Right atrium auricular region (tissue), 2 donors: ENCODE measurements at regions not wholly inside any gene's neighbourhood (a gene's known extent, or its start where the extent isn't known, plus 50 kb on each side); places are given as distances from the start of the nearest gene placed in this dataset.
"Not testable (repeated sequence)": the region's sequence is repeated elsewhere in the genome, so short reads cannot be mapped to it uniquely, and the experiment has no call there.

ENCODE experiments used
- DNase-seq: peaks from one replicate; pipeline ENCODE4 v3.0.0-alpha.2; 2019; ENCODE audit warnings: low spot score
- H3K27ac ChIP-seq, 2 donors: fragments of 200-600 bp; sonication (generic); 1 replicate in 1 of 2; 2 replicates in 1 of 2; pipeline ENCODE4 v1.5.1; 2016 to 2019
- H3K27me3 ChIP-seq, 2 donors: fragments of 200-600 bp; sonication (generic); one replicate each; pipeline versions ENCODE4 v1.5.1 to v1.6.0; 2017 to 2019
- H3K36me3 ChIP-seq: fragments of 200-600 bp; sonication (generic); one replicate; pipeline ENCODE4 v1.5.1; 2016
- H3K4me1 ChIP-seq, 2 donors: fragments of 200-600 bp; sonication (generic); one replicate each; pipeline versions ENCODE4 v1.5.1 to v1.6.0; 2017 to 2019
- H3K4me3 ChIP-seq, 2 donors: fragments of 200-600 bp; sonication (generic); 1 replicate in 1 of 2; 2 replicates in 1 of 2; pipeline ENCODE4 v1.5.1; 2017 to 2019; ENCODE audit warnings: mild to moderate bottlenecking in 1 of 2, moderate library complexity in 1 of 2
- H3K9me3 ChIP-seq, 2 donors: fragments of 200-600 bp; sonication (generic); one replicate each; pipeline ENCODE4 v1.5.1; 2019
- CTCF ChIP-seq, 2 donors: fragments of 200-600 bp; sonication (generic); IDR thresholded peaks; one replicate each; pipeline ENCODE4 v1.5.1; 2019; ENCODE audit warnings: antibody characterized with exemption in 2 of 2

DNA sequence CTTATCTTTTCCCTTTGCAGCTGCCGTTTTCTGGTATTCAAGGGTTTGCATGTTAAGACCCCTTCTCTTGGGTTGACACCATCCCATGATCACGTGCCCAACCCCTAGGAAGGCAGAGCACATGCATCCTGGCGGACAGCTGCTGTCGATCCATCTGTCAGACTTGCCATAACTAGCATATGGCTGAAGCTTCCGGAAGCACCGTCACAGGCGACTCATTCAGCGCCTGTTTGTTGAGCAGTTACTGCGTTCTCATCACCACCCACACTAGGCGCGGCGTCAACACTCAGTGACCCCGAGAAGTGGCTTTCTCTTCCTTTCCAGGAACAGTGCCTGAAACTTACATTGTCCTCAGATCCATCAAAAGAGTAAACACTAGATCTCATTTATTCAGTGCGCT lies 93.6 kb downstream of the SOX1 start:
- Histone ChIP-seq H3K36me3 (no peaks in the 10 kb centered on the region), H3K27ac (no peak overlapping the region), H3K4me3 (no peak overlapping the region), H3K9me3 (peaks cover 0 to 12% of the 10 kb centered on the region in 2 donors), H3K4me1 (no peaks in the 10 kb centered on the region), H3K27me3 (no peaks in the 10 kb centered on the region)
- TF ChIP-seq CTCF (IDR thresholded peaks at IDR 0.05) = no peak
- DNase-seq = no peak

DNA sequence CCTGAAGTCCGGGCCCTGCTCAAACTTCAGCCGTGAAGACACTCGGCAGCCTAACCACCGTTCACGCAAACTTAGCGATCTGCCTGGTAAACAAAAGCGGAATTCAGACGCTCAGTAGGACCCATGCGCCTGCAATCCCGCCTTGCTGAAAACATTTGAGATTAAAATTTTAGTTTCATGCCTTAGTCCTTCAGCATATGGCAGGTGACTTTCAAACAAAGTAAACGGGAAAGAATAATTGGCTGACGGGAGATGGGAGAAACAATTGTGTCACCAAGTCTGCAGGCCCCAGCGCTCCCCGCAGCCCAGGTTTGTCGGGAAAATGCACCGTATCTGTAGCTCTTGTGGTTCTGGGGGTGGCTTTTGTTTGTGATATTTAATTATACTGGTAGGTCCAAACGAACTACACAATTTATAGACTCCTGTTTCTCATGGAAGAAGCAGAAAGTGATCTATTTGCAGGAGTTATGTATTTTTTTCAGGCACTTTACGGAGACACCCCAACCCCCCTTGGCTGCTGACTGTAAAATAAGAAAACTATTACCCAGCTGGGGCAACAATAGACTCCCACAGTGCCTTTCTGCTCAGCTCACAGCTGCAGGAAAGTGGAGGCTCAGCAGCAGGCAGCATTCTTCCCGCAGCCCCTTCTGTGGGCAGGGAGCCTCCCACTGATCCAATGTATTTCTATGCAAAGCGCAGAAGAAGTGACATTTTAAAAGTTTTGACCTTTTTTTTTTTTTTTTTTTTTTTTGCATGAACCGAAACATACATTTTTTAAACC lies 94.8 kb downstream of the SOX1 start:
- peaks cover 0 to 12% of the 10 kb centered on the region in 2 donors for H3K9me3 ChIP-seq
- TF ChIP-seq CTCF (IDR thresholded peaks at IDR 0.05) = no peak
- H3K27ac ChIP-seq = no peak overlapping the region
- no peak for DNase-seq
- H3K36me3 ChIP-seq = no peaks in the 10 kb centered on the region
- H3K27me3 ChIP-seq = no peaks in the 10 kb centered on the region
- no peaks in the 10 kb centered on the region for H3K4me1 ChIP-seq
- no peak overlapping the region for H3K4me3 ChIP-seq

DNA sequence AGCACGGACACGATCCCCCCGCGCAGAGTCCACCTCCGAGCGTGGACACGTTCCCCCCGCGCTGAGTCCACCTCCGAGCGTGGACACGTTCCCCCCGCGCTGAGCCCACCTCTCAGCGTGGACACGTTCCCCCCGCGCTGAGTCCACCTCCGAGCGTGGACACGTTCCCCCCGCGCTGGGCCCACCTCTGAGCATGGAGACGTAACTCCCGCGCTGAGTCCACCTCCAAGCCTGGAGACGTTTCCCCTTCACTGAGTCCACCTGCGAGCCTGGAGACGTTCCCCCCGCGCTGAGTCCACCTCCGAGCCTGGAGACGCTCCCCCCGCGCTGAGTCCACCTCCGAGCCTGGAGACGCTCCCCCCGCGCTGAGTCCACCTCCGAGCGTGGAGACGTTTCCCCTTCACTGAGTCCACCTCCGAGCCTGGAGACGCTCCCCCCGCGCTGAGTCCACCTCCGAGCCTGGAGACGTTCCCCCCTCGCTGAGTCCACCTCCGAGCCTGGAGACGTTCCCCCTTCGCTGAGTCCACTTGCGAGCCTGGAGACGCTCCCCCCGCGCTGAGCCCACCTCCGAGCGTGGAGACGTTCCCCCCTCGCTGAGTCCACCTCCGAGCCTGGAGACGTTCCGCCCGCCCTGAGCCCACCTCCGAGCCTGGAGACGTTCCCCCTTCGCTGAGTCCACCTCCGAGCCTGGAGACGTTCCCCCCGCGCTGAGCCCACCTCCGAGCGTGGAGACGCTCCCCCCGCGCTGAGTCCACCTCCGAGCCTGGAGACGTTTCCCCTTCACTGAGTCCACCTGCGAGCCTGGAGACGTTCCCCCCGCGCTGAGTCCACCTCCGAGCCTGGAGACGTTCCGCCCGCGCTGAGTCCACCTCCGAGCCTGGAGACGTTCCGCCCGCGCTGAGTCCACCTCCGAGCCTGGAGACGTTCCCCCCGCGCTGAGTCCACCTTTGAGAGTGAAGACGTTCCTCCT lies 97.0 kb downstream of the SOX1 start:
- H3K4me1 ChIP-seq, DNase-seq: not testable (repeated sequence)

DNA sequence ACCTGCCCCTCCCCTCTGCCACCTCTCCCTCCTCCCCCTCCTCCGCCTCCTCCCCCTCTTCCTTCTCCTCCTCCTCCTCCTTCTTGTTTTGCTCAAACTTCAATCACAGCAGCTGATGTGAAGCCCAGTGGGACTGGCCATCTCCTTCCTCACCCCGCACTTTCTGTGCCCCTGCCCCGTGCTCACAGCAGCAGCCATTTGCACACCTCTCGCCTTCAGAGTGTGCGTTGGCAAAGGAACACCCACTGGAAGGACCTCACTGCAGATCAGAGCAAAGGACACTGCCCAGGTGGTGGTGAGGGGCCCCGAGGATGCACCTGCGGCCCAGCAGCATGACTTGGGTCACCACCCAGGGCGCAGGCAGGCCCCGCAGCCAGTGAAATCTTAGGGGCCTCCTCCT lies 98.8 kb downstream of the SOX1 start:
- H3K36me3 ChIP-seq = no peaks in the 10 kb centered on the region
- no peak for TF ChIP-seq CTCF (IDR thresholded peaks at IDR 0.05)
- no peaks in the 10 kb centered on the region for H3K4me1 ChIP-seq
- no peak for DNase-seq
- H3K9me3 ChIP-seq = no peaks in the 10 kb centered on the region
- no peak overlapping the region for H3K4me3 ChIP-seq
- no peak overlapping the region for H3K27ac ChIP-seq
- no peaks in the 10 kb centered on the region for H3K27me3 ChIP-seq

More for the DNA sequence above, 97.0 kb downstream of the SOX1 start:
- not testable (repeated sequence) for H3K9me3 ChIP-seq, H3K27ac ChIP-seq, H3K36me3 ChIP-seq, H3K27me3 ChIP-seq, H3K4me3 ChIP-seq

- no peak for TF ChIP-seq CTCF (IDR thresholded peaks at IDR 0.05)
- Histone ChIP-seq H3K27me3 (no peaks in the 10 kb centered on the region), H3K4me3 (no peak overlapping the region), H3K4me1 (no peaks in the 10 kb centered on the region), H3K27ac (no peak overlapping the region), H3K36me3 (no peaks in the 10 kb centered on the region), H3K9me3 (no peaks in the 10 kb centered on the region)
- no peak for DNase-seq
Measured at GRCh38 chr13:112168761-112169160, 101.8 kb downstream of the SOX1 start.
